CD4-positive, alpha-beta memory T cell (primary cell): ENCODE measurements at regions not wholly inside any gene's neighbourhood (a gene's known extent, or its start where the extent isn't known, plus 50 kb on each side); places are given as distances from the start of the nearest gene placed in this dataset.
"Not testable (repeated sequence)": the region's sequence is repeated elsewhere in the genome, so short reads cannot be mapped to it uniquely, and the experiment has no call there.

ENCODE experiments used
- CTCF ChIA-PET: fragments of 350-600 bp; sonication (Branson Sonifier 250); formaldehyde crosslinking; loops from one replicate; lab custom pipeline; 2021; ENCODE audit warnings: inconsistent platforms; ENCODE audit not compliant: partially characterized antibody; lab: Charles Lee
- POLR2A ChIA-PET: fragments of 350-600 bp; sonication (Branson Sonifier 250); formaldehyde crosslinking; loops from one replicate; lab custom pipeline; 2021; ENCODE audit not compliant: partially characterized antibody; lab: Charles Lee
- DNase-seq, 5 donors: peaks; one replicate each; pipeline versions ENCODE4 v3.0.0 to v3.0.0-alpha.2; 2020 to 2022; ENCODE audit warnings: mixed read lengths in 1 of 5
- H3K27ac ChIP-seq: one replicate; pipeline ENCODE4 v1.7.0; 2013; ENCODE audit warnings: low read depth, low read length
- H3K27me3 ChIP-seq: 2 replicates; pipeline ENCODE4 v1.7.0; 2013; ENCODE audit warnings: mild to moderate bottlenecking, low read length, moderate library complexity; ENCODE audit not compliant: insufficient read depth
- H3K36me3 ChIP-seq: 2 replicates; pipeline ENCODE4 v1.7.0; 2013; ENCODE audit warnings: mild to moderate bottlenecking, low read length, moderate library complexity; ENCODE audit not compliant: insufficient read depth
- H3K4me1 ChIP-seq: 2 replicates; pipeline ENCODE4 v1.7.0; 2013; ENCODE audit warnings: mild to moderate bottlenecking, low read length, moderate library complexity; ENCODE audit not compliant: insufficient read depth
- H3K4me3 ChIP-seq, 2 donors: one replicate each; pipeline ENCODE4 v1.7.0; 2013; ENCODE audit warnings: low read length in 2 of 2, mild to moderate bottlenecking in 1 of 2
- H3K9me3 ChIP-seq, 2 donors: one replicate each; pipeline ENCODE4 v1.7.0; 2013; ENCODE audit warnings: low read length in 2 of 2, control low read depth in 1 of 2; ENCODE audit not compliant: control insufficient read depth in 1 of 2
- H3K27ac Mint-ChIP-seq, 7 donors: one replicate each; pipeline ENCODE4 v1.8.0; 2020 to 2021; ENCODE audit warnings: mixed read lengths in 7 of 7, mild to moderate bottlenecking in 6 of 7, inconsistent platforms in 3 of 7, moderate library complexity in 3 of 7
- H3K27me3 Mint-ChIP-seq, 2 donors: one replicate each; pipeline ENCODE4 v1.8.0; 2020 to 2021; ENCODE audit warnings: mixed read lengths in 2 of 2
- H3K36me3 Mint-ChIP-seq, 2 donors: one replicate each; pipeline ENCODE4 v1.8.0; 2020 to 2021; ENCODE audit warnings: mixed read lengths in 2 of 2, inconsistent platforms in 1 of 2, mild to moderate bottlenecking in 1 of 2
- H3K4me1 Mint-ChIP-seq, 4 donors: one replicate each; pipeline ENCODE4 v1.8.0; 2020 to 2021; ENCODE audit warnings: mixed read lengths in 4 of 4, mild to moderate bottlenecking in 1 of 4
- H3K4me3 Mint-ChIP-seq, 8 donors: one replicate each; pipeline ENCODE4 v1.8.0; 2020 to 2021; ENCODE audit warnings: mixed read lengths in 8 of 8, mild to moderate bottlenecking in 7 of 8, moderate library complexity in 6 of 8, inconsistent platforms in 3 of 8
- H3K9me3 Mint-ChIP-seq, 8 donors: one replicate each; pipeline ENCODE4 v1.8.0; 2020 to 2021; ENCODE audit warnings: mixed read lengths in 8 of 8, mild to moderate bottlenecking in 5 of 8, inconsistent platforms in 3 of 8, moderate library complexity in 1 of 8
- intact Hi-C: fragments of 100-400 bp; cut with micrococcal nuclease; formaldehyde crosslinking; loops from one replicate; pipeline ENCODE4 v1.15.1; 2023

- Mint-ChIP-seq H3K9me3 (peaks cover 0 to 22% (median under 1%) of the 10 kb centered on the region in 8 donors), H3K36me3 (peaks cover 0 to 20% of the 10 kb centered on the region in 2 donors)
- H3K27me3 ChIP-seq, intact Hi-C loops, H3K27me3 Mint-ChIP-seq, H3K27ac ChIP-seq, H3K4me3 Mint-ChIP-seq, CTCF ChIA-PET, H3K27ac Mint-ChIP-seq, H3K4me3 ChIP-seq, H3K36me3 ChIP-seq, H3K4me1 ChIP-seq, POLR2A ChIA-PET, H3K4me1 Mint-ChIP-seq: not testable (repeated sequence)
- peaks cover 12 to 20% of the 10 kb centered on the region in 2 donors for H3K9me3 ChIP-seq
- DNase-seq: peak in 1 of 5 donors; percentile 51
Observed at GRCh38 chrY:26670881-26671879, 1049.3 kb downstream of the CDY1 start.
